ENCODE measurements at regions not wholly inside any gene's neighbourhood (a gene's known extent, or its start where the extent isn't known, plus 50 kb on each side); places are given as distances from the start of the nearest gene placed in this dataset.

GRCh38 chr2:236790963-236791362 is 221.3 kb downstream of the ACKR3 start:
- TF ChIP-seq, protein P1, sequence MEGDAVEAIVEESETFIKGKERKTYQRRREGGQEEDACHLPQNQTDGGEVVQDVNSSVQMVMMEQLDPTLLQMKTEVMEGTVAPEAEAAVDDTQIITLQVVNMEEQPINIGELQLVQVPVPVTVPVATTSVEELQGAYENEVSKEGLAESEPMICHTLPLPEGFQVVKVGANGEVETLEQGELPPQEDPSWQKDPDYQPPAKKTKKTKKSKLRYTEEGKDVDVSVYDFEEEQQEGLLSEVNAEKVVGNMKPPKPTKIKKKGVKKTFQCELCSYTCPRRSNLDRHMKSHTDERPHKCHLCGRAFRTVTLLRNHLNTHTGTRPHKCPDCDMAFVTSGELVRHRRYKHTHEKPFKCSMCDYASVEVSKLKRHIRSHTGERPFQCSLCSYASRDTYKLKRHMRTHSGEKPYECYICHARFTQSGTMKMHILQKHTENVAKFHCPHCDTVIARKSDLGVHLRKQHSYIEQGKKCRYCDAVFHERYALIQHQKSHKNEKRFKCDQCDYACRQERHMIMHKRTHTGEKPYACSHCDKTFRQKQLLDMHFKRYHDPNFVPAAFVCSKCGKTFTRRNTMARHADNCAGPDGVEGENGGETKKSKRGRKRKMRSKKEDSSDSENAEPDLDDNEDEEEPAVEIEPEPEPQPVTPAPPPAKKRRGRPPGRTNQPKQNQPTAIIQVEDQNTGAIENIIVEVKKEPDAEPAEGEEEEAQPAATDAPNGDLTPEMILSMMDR (IDR thresholded peaks at IDR 0.05), result no peak
- TF ChIP-seq POLR2A (IDR thresholded peaks at IDR 0.05) (no peak), POLR2AphosphoS5 (IDR thresholded peaks at IDR 0.05) (no peak), EP300 (IDR thresholded peaks at IDR 0.05) (no peak)
